OCI-LY7 (cell line): ENCODE measurements at regions not wholly inside any gene's neighbourhood (a gene's known extent, or its start where the extent isn't known, plus 50 kb on each side); places are given as distances from the start of the nearest gene placed in this dataset.

Experiments
- EZH2phosphoT487 ChIP-seq: fragments of 200-600 bp; sonication (generic); IDR thresholded peaks from 2 replicates; pipeline ENCODE4 v1.6.1; 2018; ENCODE audit warnings: low read depth, borderline replicate concordance, mild to moderate bottlenecking, mixed run types, antibody characterized with exemption, low read length, moderate library complexity, mixed read lengths
- TF ChIP-seq, protein P1 (sequence below): fragments of 200-600 bp; sonication (generic); conservative IDR thresholded peaks from 2 replicates; pipeline ENCODE4 v1.5.1; 2014; ENCODE audit warnings: mild to moderate bottlenecking, antibody characterized with exemption, low read length, moderate library complexity, mixed read lengths

DNA sequence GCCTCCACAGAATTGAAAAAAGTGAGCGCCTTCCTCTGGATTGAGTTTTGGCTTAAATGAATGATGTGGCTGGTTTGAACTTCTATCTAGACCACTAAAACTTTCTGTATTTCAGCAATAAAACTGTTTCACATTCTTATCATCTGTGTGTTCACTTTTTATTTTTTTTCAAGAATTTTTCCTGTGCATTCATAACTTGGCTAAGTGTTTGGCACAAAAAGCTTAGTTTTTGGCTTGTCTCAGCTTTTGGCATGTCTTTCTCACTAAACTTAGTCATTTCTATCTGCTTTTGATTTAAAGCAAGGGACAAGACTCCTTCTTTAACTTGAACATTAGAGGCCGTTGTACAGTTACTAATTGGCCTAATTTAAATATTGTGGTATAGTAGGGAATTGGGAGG is 1015.1 kb downstream of the EPHA7 start:
- TF ChIP-seq, protein P1, sequence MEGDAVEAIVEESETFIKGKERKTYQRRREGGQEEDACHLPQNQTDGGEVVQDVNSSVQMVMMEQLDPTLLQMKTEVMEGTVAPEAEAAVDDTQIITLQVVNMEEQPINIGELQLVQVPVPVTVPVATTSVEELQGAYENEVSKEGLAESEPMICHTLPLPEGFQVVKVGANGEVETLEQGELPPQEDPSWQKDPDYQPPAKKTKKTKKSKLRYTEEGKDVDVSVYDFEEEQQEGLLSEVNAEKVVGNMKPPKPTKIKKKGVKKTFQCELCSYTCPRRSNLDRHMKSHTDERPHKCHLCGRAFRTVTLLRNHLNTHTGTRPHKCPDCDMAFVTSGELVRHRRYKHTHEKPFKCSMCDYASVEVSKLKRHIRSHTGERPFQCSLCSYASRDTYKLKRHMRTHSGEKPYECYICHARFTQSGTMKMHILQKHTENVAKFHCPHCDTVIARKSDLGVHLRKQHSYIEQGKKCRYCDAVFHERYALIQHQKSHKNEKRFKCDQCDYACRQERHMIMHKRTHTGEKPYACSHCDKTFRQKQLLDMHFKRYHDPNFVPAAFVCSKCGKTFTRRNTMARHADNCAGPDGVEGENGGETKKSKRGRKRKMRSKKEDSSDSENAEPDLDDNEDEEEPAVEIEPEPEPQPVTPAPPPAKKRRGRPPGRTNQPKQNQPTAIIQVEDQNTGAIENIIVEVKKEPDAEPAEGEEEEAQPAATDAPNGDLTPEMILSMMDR: no peak
- no peak for TF ChIP-seq EZH2phosphoT487
